WTC11 (cell line): ENCODE measurements at regions not wholly inside any gene's neighbourhood (a gene's known extent, or its start where the extent isn't known, plus 50 kb on each side); places are given as distances from the start of the nearest gene placed in this dataset.

ENCODE experiments used
- ATAC-seq: fragments of 200-7000 bp; cut with Tn5 transposase; 2 replicates; pipeline ENCODE4 v1.10.0; 2021; ENCODE audit warnings: mild to moderate bottlenecking, moderate library complexity
- CTCF ChIA-PET: fragments of 300-600 bp; sonication (Branson Sonifier 250); formaldehyde crosslinking; loops from one replicate; lab custom pipeline; 2021; ENCODE audit warnings: antibody characterized with exemption; lab: Charles Lee
- POLR2A ChIA-PET: fragments of 350-600 bp; sonication (Branson Sonifier 250); formaldehyde crosslinking; loops from one replicate; lab custom pipeline; 2021; ENCODE audit warnings: antibody characterized with exemption; lab: Charles Lee
- DNase-seq: peaks from one replicate; pipeline ENCODE4 v3.0.0; 2021; ENCODE audit warnings: low spot score
- H3K27ac Mint-ChIP-seq: 2 replicates; pipeline ENCODE4 v1.8.0; 2021; ENCODE audit warnings: mixed read lengths
- H3K27me3 Mint-ChIP-seq: 2 replicates; pipeline ENCODE4 v1.8.0; 2021; ENCODE audit warnings: low read depth, mild to moderate bottlenecking, moderate library complexity, mixed read lengths
- H3K36me3 Mint-ChIP-seq: 2 replicates; pipeline ENCODE4 v1.8.0; 2021; ENCODE audit warnings: mixed read lengths
- H3K4me1 Mint-ChIP-seq: 2 replicates; pipeline ENCODE4 v1.8.0; 2022; ENCODE audit warnings: mixed read lengths
- H3K4me3 Mint-ChIP-seq: 2 replicates; pipeline ENCODE4 v1.8.0; 2021; ENCODE audit warnings: mild to moderate bottlenecking, moderate library complexity, mixed read lengths
- H3K9me3 Mint-ChIP-seq: 2 replicates; pipeline ENCODE4 v1.8.0; 2021; ENCODE audit warnings: mixed read lengths
- AR ChIP-seq: fragments of 250-450 bp; sonication (Bioruptor Pico); IDR thresholded peaks from 2 replicates; pipeline ENCODE4 v1.9.0; 2021; ENCODE audit warnings: mild to moderate bottlenecking
- ATF2 ChIP-seq: sonication (generic); formaldehyde crosslinking; IDR thresholded peaks from 2 replicates; pipeline ENCODE4 v1.8.1; 2022; ENCODE audit warnings: low read depth, missing genetic modification reagents, borderline replicate concordance
- FOXK1 ChIP-seq: sonication (generic); formaldehyde crosslinking; IDR thresholded peaks from 2 replicates; pipeline ENCODE4 v1.8.0; 2022; ENCODE audit warnings: mild to moderate bottlenecking, moderate library complexity, missing genetic modification reagents
- FOXP1 ChIP-seq: sonication (generic); formaldehyde crosslinking; IDR thresholded peaks from 2 replicates; pipeline ENCODE4 v1.8.0; 2022; ENCODE audit warnings: missing genetic modification reagents, mild to moderate bottlenecking, moderate library complexity, borderline replicate concordance
- GRHL2 ChIP-seq: fragments of 250-450 bp; sonication (Bioruptor Pico); IDR thresholded peaks from 2 replicates; pipeline ENCODE4 v1.8.0; 2022; ENCODE audit warnings: mild to moderate bottlenecking, moderate library complexity; ENCODE audit not compliant: insufficient replicate concordance, severe bottlenecking
- JUN ChIP-seq: sonication (generic); formaldehyde crosslinking; IDR thresholded peaks from 2 replicates; pipeline ENCODE4 v1.8.0; 2023; ENCODE audit warnings: mild to moderate bottlenecking, missing genetic modification reagents
- NFYB ChIP-seq: sonication (generic); formaldehyde crosslinking; conservative IDR thresholded peaks from 2 replicates; pipeline ENCODE4 v1.8.0; 2022; ENCODE audit warnings: low read depth, missing genetic modification reagents
- PRDM15 ChIP-seq: sonication (generic); formaldehyde crosslinking; IDR thresholded peaks from 2 replicates; pipeline ENCODE4 v1.8.0; 2022; ENCODE audit warnings: missing genetic modification reagents
- SOX15 ChIP-seq: fragments of 250-450 bp; sonication (Bioruptor Pico); IDR thresholded peaks from 2 replicates; pipeline ENCODE4 v1.9.0; 2021; ENCODE audit warnings: mild to moderate bottlenecking
- TEAD4 ChIP-seq: sonication (generic); formaldehyde crosslinking; IDR thresholded peaks from 2 replicates; pipeline ENCODE4 v1.8.0; 2022; ENCODE audit warnings: mild to moderate bottlenecking, missing genetic modification reagents
- TP53 ChIP-seq: sonication (generic); formaldehyde crosslinking; IDR thresholded peaks from 2 replicates; pipeline ENCODE4 v1.8.1; 2023; ENCODE audit warnings: mild to moderate bottlenecking, missing genetic modification reagents
- ZBTB21 ChIP-seq: sonication (generic); formaldehyde crosslinking; IDR thresholded peaks from 2 replicates; pipeline ENCODE4 v1.8.1; 2023; ENCODE audit warnings: mild to moderate bottlenecking, missing genetic modification reagents, borderline replicate concordance
- ZNF121 ChIP-seq: sonication (generic); formaldehyde crosslinking; IDR thresholded peaks from 2 replicates; pipeline ENCODE4 v1.8.0; 2023; ENCODE audit warnings: missing genetic modification reagents
- ZNF532 ChIP-seq: fragments of 250-450 bp; sonication (Bioruptor Pico); IDR thresholded peaks from 2 replicates; pipeline ENCODE4 v1.9.0; 2021; ENCODE audit warnings: mild to moderate bottlenecking, borderline replicate concordance

GRCh38 chr4:89469930-89470375, 162.4 kb upstream of the GPRIN3 start:
- CTCF ChIA-PET, result no interaction called here
- H3K36me3 Mint-ChIP-seq, result no peaks in the 10 kb centered on the region
- TF ChIP-seq FOXP1 (CRISPR knock-in tag) (no peak), JUN (no peak), FOXK1 (CRISPR knock-in tag) (no peak), GRHL2 (CRISPR knock-in tag) (no peak), TEAD4 (CRISPR knock-in tag) (no peak), ZNF532 (CRISPR knock-in tag) (no peak), ZNF121 (CRISPR knock-in tag) (no peak), TP53 (no peak)
- TF ChIP-seq, all 79 proteins: peak for 0
- ATAC-seq (no peak), DNase-seq (no peak)
- POLR2A ChIA-PET, result no interaction called here
- Mint-ChIP-seq H3K27ac (no peak overlapping the region), H3K27me3 (no peaks in the 10 kb centered on the region), H3K9me3 (no peaks in the 10 kb centered on the region), H3K4me1 (no peaks in the 10 kb centered on the region), H3K4me3 (no peak overlapping the region)

GRCh38 chr4:89469516-89469915, 161.9 kb upstream of the GPRIN3 start:
- CTCF ChIA-PET, result no interaction called here
- ATAC-seq, result no peak
- H3K4me1 Mint-ChIP-seq, result no peaks in the 10 kb centered on the region
- H3K27me3 Mint-ChIP-seq, result no peaks in the 10 kb centered on the region
- no peak for TF ChIP-seq ATF2 (CRISPR knock-in tag)
- no peak for TF ChIP-seq ZBTB21 (CRISPR knock-in tag)
- TF ChIP-seq PRDM15 (CRISPR knock-in tag), result no peak
- TF ChIP-seq SOX15, result no peak
- TF ChIP-seq NFYB (CRISPR knock-in tag), result no peak
- TF ChIP-seq AR, result no peak
- TF ChIP-seq, all 79 proteins: peak for 0
- Mint-ChIP-seq H3K27ac (no peak overlapping the region), H3K4me3 (no peak overlapping the region), H3K36me3 (no peaks in the 10 kb centered on the region), H3K9me3 (no peaks in the 10 kb centered on the region)
- no peak for DNase-seq
- POLR2A ChIA-PET, result no interaction called here
